Islet precursor cell (in vitro differentiated cells): ENCODE measurements at regions not wholly inside any gene's neighbourhood (a gene's known extent, or its start where the extent isn't known, plus 50 kb on each side); places are given as distances from the start of the nearest gene placed in this dataset.

Source experiments
- DNase-seq: peaks from one replicate; pipeline ENCODE4 v3.0.0-alpha.2; 2018

- no peak for DNase-seq
Observed at GRCh38 chrX:98646351-98646750, 1762.6 kb downstream of the RPA4 start.

- no peak for DNase-seq
Observed at GRCh38 chrX:98654565-98654964, 1755.5 kb downstream of the PCDH19 start.
